GM19351 (cell line): ENCODE measurements at regions not wholly inside any gene's neighbourhood (a gene's known extent, or its start where the extent isn't known, plus 50 kb on each side); places are given as distances from the start of the nearest gene placed in this dataset.

Experiments
- ATAC-seq: cut with Tn5 transposase; IDR thresholded peaks from one replicate; pipeline ENCODE4 v1.9.1; 2021; ENCODE audit warnings: mild to moderate bottlenecking, moderate library complexity; ENCODE audit not compliant: unreplicated experiment

DNA sequence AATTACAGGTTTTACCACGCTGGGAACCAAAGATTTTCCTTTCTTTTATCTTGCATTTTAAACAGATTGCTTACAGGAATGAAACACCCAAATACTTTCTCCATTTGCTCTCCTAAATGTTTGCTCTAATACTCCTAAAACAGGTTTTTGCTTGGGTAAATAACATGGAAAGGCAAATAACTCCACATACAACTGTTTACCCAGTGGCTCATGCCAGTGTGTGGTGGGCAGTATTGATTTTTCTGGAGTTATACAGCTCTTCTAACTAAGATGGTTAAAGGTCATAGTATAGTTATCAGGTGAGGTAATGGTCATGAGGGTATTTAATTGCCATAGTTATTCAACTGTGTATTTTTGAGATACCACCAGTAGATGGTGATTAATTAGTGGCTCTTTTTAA lies 61.2 kb upstream of the RAB27B start:
- no peak for ATAC-seq

DNA sequence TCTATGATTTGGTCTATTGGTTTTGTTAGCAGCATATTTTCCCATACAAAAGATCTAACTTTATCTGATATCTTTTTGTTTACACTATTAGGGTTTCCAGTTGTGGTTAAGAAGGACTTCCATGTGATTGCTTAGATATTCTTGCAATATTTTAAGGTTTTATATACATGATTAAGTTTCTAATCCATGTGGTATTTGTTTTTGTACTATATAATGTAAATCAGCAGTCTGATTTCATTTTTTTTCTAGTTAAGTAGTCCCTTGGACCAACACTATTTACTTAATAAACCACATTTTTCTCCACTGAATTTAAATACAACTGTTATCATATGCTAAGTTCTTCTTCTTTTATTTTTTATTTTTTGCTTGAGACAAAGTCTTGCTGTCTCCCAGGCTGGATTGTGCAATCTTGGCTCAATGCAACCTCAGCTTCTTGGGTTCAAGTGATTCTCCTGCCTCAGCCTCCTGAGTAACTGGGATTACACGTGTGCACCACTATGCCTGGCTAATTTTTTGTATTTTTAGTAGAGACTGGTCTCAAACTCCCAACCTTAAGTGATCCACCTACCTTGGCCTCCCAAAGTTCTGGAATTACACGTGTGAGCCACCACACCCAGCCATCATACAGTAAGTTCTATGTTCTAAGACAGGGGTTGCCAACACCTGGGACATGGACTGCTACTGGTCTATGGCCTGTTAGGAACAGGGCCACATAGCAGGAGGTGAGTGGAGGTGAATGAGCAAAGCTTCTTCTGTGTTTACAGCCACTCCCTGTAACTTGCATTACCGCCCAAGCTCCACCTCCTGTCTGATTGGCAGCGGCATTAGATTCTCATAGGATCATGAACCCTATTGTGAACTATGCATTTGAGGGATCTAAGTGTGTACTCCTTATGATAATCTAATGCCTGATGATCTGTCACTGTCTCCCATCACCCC lies 58.5 kb upstream of the RAB27B start:
- ATAC-seq: no peak

DNA sequence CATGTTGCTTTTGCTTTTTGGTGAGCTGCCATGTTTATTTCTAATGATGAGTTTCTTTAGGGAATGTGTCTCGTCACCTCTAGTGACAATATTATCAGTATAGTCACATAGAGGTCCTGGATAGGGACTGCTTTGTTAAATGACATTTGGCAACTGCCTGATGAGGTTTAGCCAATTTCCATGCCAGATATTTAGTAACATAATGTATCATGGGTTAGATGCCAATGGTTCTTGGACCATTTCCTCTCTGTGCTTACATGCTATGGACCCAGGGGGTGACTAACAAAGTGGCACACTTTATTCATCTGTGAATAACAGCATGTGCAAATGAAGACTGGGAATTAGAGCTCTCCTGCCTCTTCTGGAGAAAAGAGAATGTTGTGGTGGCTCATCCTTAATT lies 56.2 kb upstream of the RAB27B start:
- no peak for ATAC-seq

DNA sequence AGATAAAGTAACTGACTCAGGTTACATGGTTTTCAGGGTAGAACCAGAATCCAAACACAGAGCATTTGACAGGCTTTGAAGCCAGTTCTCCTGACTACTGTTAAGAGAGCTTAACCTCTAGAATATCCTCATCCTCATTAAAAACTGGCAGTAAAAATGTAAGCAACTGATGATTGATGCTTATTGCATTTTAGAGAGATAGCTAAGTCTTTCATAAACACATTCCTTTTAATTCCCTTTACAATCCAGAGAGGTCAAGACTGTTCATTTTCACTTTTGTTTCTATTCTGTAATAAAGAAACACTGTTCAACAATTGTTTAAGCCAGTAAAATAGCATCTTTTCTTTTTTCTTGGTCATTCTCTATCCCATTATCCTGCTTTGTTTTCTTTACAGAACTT lies 53.9 kb upstream of the RAB27B start:
- ATAC-seq: no peak

DNA sequence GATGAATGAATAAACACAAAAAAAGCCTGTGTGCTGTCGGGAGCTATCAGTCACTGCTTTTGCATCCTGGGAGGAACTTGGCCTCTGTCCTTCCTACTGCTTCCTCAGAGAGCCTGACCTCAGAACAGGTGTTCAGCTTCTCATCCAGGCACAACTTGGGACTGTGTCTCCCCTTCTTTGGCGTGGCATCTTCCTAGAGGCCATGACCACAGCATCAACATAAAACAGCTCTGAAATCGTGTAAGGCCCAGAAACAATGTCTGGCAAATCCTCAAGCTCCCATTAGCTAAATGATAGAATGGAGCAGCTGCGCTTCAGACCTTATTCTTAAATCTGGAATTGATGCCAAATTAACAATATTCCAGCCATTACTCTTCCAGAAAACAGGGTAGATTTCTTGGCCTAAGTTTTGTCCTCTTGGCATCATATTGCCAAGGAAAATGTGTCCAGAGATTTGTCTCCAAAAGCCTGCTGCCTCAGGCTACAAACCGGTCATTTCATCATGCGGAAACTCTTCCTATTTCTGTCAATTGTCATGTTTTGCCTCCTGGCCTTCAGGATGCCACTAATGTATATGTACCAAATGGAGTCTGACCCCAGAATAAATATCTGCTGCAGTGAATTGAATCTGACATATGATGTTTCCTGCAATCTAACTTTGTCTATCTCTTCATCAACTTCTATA lies 53.2 kb upstream of the RAB27B start:
- ATAC-seq: no peak

DNA sequence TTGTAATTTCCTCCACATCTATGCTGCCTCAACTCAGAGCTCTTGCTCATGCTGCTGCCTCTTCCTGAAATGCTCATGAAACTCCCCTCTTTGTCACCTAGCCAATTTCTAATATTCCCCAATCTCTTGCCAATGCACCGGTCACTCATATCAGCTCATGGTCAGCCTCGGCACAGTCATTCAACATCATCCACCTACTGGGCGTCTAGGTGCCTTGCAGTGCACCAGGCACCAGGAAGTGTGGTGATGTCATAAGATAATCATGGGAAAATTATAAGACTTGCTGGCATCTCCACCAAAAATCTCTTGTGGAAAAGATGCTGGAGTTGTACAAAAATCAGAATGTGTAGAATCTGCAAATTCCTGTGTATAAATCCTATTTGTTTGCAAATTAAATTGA lies 52.6 kb upstream of the RAB27B start:
- no peak for ATAC-seq

DNA sequence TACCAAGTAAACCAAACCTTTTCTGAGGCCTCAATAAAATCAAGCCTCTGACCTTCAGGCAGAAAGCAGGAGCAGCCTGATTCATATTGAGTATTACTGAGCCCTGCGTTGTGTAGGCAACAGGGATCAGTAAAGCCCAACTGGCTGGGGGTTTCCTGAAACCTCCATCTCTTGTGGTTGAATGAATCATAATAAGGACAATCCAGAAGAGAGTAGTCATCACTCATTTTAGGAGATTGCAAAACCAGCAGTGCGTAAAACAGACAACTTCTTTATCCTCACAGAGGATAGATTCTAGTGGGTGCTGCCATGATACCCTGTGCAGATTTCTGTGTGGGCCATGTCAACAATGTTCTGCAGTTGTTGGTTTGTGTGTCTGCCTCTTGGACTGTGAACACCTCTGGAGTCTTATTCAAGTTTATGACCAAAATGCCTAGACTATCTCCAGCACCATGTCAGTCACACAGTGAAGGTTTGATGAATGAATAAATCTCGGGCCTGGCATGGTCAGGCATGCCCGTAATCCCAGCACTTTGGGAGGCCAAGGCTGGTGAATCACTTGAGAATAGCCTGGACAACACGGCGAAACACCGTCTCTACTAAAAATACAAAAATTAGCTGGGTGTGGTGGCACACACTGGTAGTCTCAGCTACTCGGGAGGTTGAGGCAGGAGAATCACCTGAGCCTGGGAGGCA lies 51.8 kb upstream of the RAB27B start:
- ATAC-seq: peak; percentile 61

DNA sequence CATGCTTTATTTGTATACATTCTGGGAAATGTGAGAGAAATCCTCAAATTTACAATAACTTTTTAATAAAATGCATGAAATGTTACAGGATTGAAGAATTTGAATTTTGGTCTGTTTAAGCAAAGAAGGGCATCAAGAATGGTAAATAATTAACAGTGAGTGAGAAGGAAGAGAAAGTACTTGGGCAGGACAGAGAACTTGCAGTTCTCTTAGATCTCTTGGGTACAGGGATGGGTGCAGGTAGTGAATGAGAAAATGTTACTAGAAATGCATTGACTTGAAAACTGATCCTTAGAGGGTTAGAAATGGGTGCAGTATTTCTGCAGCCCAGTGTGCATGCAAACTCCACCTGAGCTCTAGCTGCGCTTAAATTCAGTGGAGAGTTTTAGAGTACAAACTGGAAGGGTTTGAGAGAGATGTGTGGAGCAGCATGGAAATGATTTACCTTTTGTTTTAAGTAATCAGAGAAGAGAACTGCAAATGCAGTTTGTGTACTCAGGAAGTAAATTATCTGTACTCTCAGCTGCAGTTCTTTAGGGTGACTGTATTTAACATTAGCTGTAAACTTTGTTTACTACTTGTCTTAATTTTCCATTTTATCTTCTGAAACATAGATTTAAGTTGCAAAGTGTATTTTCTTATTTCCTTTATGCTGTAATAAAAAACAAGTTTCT lies 51.0 kb upstream of the RAB27B start:
- ATAC-seq: no peak

DNA sequence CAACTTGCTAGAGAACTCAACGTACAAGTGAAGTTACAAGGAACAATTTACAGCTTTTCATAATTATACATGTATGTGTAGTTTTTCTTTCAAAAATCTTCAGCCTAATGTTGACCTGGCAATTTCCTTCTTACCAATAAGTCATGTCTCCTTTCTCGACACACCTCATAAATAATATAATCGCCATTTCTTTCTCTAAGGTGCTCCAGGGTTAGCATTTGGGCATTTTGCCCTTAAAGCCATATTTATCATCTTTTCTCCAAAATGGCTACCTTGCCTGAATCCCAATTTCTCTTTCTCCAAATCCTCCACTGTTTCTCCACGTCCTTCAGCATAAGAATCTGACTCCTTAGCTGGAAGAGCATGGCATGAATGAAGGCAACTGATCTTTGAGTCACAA lies 50.3 kb upstream of the RAB27B start:
- no peak for ATAC-seq
